ENCODE measurements at regions not wholly inside any gene's neighbourhood (a gene's known extent, or its start where the extent isn't known, plus 50 kb on each side); places are given as distances from the start of the nearest gene placed in this dataset.

GRCh38 chr7:156036153-156036552 lies 223.9 kb upstream of the SHH start:
- no peak for TF ChIP-seq POLR2A (IDR thresholded peaks at IDR 0.05; ENCODE audit: low read depth, low read length)
- no peak for TF ChIP-seq RAD21 (IDR thresholded peaks at IDR 0.05; ENCODE audit: low read length)
- TF ChIP-seq, protein P1, sequence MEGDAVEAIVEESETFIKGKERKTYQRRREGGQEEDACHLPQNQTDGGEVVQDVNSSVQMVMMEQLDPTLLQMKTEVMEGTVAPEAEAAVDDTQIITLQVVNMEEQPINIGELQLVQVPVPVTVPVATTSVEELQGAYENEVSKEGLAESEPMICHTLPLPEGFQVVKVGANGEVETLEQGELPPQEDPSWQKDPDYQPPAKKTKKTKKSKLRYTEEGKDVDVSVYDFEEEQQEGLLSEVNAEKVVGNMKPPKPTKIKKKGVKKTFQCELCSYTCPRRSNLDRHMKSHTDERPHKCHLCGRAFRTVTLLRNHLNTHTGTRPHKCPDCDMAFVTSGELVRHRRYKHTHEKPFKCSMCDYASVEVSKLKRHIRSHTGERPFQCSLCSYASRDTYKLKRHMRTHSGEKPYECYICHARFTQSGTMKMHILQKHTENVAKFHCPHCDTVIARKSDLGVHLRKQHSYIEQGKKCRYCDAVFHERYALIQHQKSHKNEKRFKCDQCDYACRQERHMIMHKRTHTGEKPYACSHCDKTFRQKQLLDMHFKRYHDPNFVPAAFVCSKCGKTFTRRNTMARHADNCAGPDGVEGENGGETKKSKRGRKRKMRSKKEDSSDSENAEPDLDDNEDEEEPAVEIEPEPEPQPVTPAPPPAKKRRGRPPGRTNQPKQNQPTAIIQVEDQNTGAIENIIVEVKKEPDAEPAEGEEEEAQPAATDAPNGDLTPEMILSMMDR (conservative IDR thresholded peaks at IDR 0.05; ENCODE audit: low read depth, low read length) = no peak
- TF ChIP-seq CEBPB (IDR thresholded peaks at IDR 0.05; ENCODE audit: low read depth, low read length) = no peak
- TF ChIP-seq FOS (IDR thresholded peaks at IDR 0.05; ENCODE audit: low read depth, low read length) = no peak
- no peak for TF ChIP-seq MXI1 (IDR thresholded peaks at IDR 0.05; ENCODE audit: borderline replicate concordance, low read depth, low read length)
- TF ChIP-seq RFX5 (IDR thresholded peaks at IDR 0.05; ENCODE audit: low read depth, low read length) = no peak
- no peak for TF ChIP-seq SMC3 (IDR thresholded peaks at IDR 0.05; ENCODE audit: low read depth, low read length)
- no peak for TF ChIP-seq USF2 (IDR thresholded peaks at IDR 0.05; ENCODE audit: low read depth, low read length)
- TF ChIP-seq CHD1 (IDR thresholded peaks at IDR 0.05; ENCODE audit: low read depth, low read length) = no peak
